Natural killer cell (primary cell): ENCODE measurements at regions not wholly inside any gene's neighbourhood (a gene's known extent, or its start where the extent isn't known, plus 50 kb on each side); places are given as distances from the start of the nearest gene placed in this dataset.

Experiments used
- ATAC-seq, 3 donors: fragments of 150-1000 bp in 2 of 3; fragments of 200-7000 bp in 1 of 3; cut with Tn5 transposase; 1 replicate in 1 of 3; 2 replicates in 2 of 3; pipeline ENCODE4 v1.10.0; 2021; ENCODE audit warnings: mild to moderate bottlenecking in 2 of 3, moderate library complexity in 2 of 3
- DNase-seq, 2 donors: peaks; one replicate each; pipeline versions ENCODE4 v3.0.0 to v3.0.0-alpha.2; 2013 to 2021; ENCODE audit warnings: mixed read lengths in 1 of 2
- H3K27ac ChIP-seq: one replicate; pipeline ENCODE4 v1.5.1; 2013; ENCODE audit warnings: mild to moderate bottlenecking, low read length
- H3K27me3 ChIP-seq: one replicate; pipeline ENCODE4 v1.6.1; 2013; ENCODE audit warnings: low read length; ENCODE audit not compliant: control insufficient read depth, insufficient read depth
- H3K36me3 ChIP-seq: one replicate; pipeline ENCODE4 v1.6.1; 2013; ENCODE audit warnings: low read length; ENCODE audit not compliant: control insufficient read depth, insufficient read depth
- H3K4me1 ChIP-seq: one replicate; pipeline ENCODE4 v1.6.1; 2013; ENCODE audit warnings: low read length; ENCODE audit not compliant: control insufficient read depth, insufficient read depth
- H3K4me3 ChIP-seq: one replicate; pipeline ENCODE4 v1.5.1; 2013; ENCODE audit warnings: low read length
- H3K9me3 ChIP-seq: one replicate; pipeline ENCODE4 v1.6.1; 2013; ENCODE audit warnings: low read length; ENCODE audit not compliant: control insufficient read depth, insufficient read depth
- H3K27ac Mint-ChIP-seq, 2 donors: one replicate each; pipeline ENCODE4 v1.8.0; 2022; ENCODE audit warnings: mild to moderate bottlenecking in 2 of 2, mixed read lengths in 2 of 2, moderate library complexity in 1 of 2
- H3K27me3 Mint-ChIP-seq, 2 donors: one replicate each; pipeline ENCODE4 v1.8.0; 2022; ENCODE audit warnings: low read depth in 2 of 2, mixed read lengths in 2 of 2
- H3K36me3 Mint-ChIP-seq: one replicate; pipeline ENCODE4 v1.8.0; 2022; ENCODE audit warnings: mixed read lengths
- H3K4me1 Mint-ChIP-seq, 2 donors: one replicate each; pipeline ENCODE4 v1.8.0; 2022; ENCODE audit warnings: mixed read lengths in 2 of 2
- H3K4me3 Mint-ChIP-seq: one replicate; pipeline ENCODE4 v1.8.0; 2022; ENCODE audit warnings: mild to moderate bottlenecking, moderate library complexity, mixed read lengths
- H3K9me3 Mint-ChIP-seq, 2 donors: one replicate each; pipeline ENCODE4 v1.8.0; 2022; ENCODE audit warnings: mixed read lengths in 2 of 2
- WGBS: methylation state at CpG from one replicate; pipeline ENCODE4 v1.1.7; 2013; ENCODE audit warnings: missing lambda C conversion rate; ENCODE audit not compliant: insufficient coverage; 5-methylcytosine and 5-hydroxymethylcytosine counted together
- intact Hi-C: fragments of 100-400 bp; cut with micrococcal nuclease; formaldehyde crosslinking; loops from one replicate; pipeline ENCODE4 v1.14.2; 2022
- TF ChIP-seq, protein P1 (sequence below): fragments of 200-600 bp; IDR thresholded peaks from one replicate; pipeline ENCODE4 v1.8.0; 2022; ENCODE audit warnings: antibody characterized with exemption

DNA sequence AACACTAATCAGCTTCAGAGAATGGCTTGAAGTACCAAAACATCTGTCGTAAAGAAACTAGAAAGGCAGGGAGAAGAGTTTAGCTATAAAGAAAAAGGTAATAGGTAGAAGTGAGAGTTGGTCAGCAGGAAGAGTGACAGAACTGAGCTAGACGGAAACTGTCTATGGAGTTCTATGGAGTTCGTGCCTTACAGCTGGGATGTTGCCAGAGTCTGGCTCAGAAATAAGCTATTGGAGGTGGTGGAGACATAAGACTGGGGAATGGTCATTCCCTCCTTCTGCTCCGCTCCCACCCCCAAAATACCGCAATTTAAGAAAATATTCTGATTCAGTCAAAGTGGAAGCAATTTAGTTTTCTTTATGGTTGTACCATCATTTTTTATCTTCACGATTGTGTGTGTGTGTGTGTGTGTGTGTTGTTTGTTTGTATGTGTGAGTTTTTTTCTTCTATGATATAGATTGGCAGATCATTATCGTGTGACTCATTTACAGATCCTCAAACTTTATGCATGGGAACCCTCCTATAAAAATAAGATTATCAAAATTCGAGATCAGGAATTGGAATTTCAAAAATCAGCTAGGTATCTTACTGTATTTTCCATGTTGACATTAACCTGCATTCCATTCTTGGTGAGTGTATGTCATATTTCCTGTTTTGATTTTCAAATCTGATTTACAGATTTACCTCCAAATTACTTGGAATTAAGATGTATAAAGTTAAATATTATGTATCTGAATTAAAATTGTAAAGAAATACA is 79.0 kb downstream of the HSPA13 start:
- Mint-ChIP-seq H3K4me3 (no peak overlapping the region), H3K9me3 (no peaks in the 10 kb centered on the region), H3K4me1 (no peaks in the 10 kb centered on the region), H3K36me3 (no peaks in the 10 kb centered on the region), H3K27me3 (peaks cover 0 to 10% of the 10 kb centered on the region in 2 donors), H3K27ac (no peak overlapping the region)
- WGBS: 82% methylated on average over 6 of the region's 8 CpGs
- H3K4me1 ChIP-seq: no peaks in the 10 kb centered on the region
- TF ChIP-seq, protein P1, sequence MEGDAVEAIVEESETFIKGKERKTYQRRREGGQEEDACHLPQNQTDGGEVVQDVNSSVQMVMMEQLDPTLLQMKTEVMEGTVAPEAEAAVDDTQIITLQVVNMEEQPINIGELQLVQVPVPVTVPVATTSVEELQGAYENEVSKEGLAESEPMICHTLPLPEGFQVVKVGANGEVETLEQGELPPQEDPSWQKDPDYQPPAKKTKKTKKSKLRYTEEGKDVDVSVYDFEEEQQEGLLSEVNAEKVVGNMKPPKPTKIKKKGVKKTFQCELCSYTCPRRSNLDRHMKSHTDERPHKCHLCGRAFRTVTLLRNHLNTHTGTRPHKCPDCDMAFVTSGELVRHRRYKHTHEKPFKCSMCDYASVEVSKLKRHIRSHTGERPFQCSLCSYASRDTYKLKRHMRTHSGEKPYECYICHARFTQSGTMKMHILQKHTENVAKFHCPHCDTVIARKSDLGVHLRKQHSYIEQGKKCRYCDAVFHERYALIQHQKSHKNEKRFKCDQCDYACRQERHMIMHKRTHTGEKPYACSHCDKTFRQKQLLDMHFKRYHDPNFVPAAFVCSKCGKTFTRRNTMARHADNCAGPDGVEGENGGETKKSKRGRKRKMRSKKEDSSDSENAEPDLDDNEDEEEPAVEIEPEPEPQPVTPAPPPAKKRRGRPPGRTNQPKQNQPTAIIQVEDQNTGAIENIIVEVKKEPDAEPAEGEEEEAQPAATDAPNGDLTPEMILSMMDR: no peak
- no peaks in the 10 kb centered on the region for H3K27me3 ChIP-seq
- no peaks in the 10 kb centered on the region for H3K36me3 ChIP-seq
- no peak overlapping the region for H3K27ac ChIP-seq
- H3K9me3 ChIP-seq: no peaks in the 10 kb centered on the region
- ATAC-seq (no peak), DNase-seq (no peak)
- H3K4me3 ChIP-seq: no peak overlapping the region
- intact Hi-C loops: no loop called here

DNA sequence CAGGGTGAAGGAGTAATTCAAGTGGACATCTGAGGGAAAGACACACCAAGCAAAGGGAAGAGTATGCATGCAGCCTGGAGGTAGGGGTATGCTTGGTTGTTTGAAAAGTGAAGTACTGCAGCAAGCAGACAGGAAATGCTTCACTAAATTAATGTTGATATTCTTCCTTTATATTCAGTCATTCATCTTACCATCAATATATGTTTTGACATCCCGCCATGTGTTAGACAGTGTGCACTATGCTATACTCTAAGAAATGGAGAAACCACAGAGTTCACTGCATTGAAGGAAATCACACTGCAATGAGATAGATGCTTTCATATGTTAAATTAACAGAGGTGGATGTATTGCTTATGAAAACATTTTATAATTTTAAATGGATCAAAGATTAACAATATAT is 82.9 kb downstream of the HSPA13 start:
- H3K27ac ChIP-seq: no peak overlapping the region
- H3K4me1 Mint-ChIP-seq: no peaks in the 10 kb centered on the region
- H3K4me1 ChIP-seq: no peaks in the 10 kb centered on the region
- intact Hi-C loops: no loop called here
- peaks cover 2 to 10% of the 10 kb centered on the region in 2 donors for H3K27me3 Mint-ChIP-seq
- TF ChIP-seq, protein P1: no peak
- 100% methylated on average over 1 of the region's 1 CpG for WGBS
- DNase-seq (no peak), ATAC-seq (no peak)
- H3K9me3 ChIP-seq: no peaks in the 10 kb centered on the region
- H3K4me3 Mint-ChIP-seq: no peak overlapping the region
- no peaks in the 10 kb centered on the region for H3K36me3 ChIP-seq
- no peak overlapping the region for H3K4me3 ChIP-seq
- no peak overlapping the region for H3K27ac Mint-ChIP-seq
- no peaks in the 10 kb centered on the region for H3K9me3 Mint-ChIP-seq
- H3K36me3 Mint-ChIP-seq: no peaks in the 10 kb centered on the region
- no peaks in the 10 kb centered on the region for H3K27me3 ChIP-seq

DNA sequence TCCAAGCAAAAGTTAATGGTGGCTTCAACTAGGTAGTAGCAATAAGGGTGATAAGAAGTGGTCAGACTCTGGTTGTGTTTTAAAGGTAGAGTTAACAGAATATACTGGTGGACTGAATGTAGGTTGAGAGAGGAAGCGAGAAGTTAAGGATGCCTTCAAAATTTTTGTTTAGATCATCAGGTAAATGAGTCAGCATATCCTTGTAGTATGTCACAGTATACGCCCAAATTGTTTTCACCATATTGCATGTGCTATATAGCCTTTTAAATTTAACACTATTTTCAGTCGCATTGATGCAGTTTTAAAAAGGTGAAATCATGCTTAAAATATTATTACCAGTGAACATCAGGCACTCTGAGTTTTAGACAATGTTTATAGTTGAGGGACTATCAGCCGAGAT is 74.6 kb downstream of the RBM11 start:
- 100% methylated on average over 1 of the region's 4 CpGs for WGBS
- no peaks in the 10 kb centered on the region for H3K36me3 ChIP-seq

More for the DNA sequence above, 74.6 kb downstream of the RBM11 start:
- Histone ChIP-seq H3K27ac (no peak overlapping the region), H3K9me3 (no peaks in the 10 kb centered on the region), H3K4me1 (no peaks in the 10 kb centered on the region), H3K27me3 (no peaks in the 10 kb centered on the region), H3K4me3 (no peak overlapping the region)
- Mint-ChIP-seq H3K36me3 (no peaks in the 10 kb centered on the region), H3K27me3 (peaks cover 0 to 2% of the 10 kb centered on the region in 2 donors), H3K4me1 (no peaks in the 10 kb centered on the region), H3K27ac (no peak overlapping the region), H3K9me3 (peaks cover 0 to 2% of the 10 kb centered on the region in 2 donors), H3K4me3 (no peak overlapping the region)
- TF ChIP-seq, protein P1: no peak
- no peak for ATAC-seq
- intact Hi-C loops: no loop called here
- no peak for DNase-seq
